GM12873 (cell line): ENCODE measurements at regions not wholly inside any gene's neighbourhood (a gene's known extent, or its start where the extent isn't known, plus 50 kb on each side); places are given as distances from the start of the nearest gene placed in this dataset.

Source experiments
- TF ChIP-seq, protein P1 (sequence below): IDR thresholded peaks from 2 replicates; pipeline ENCODE4 v1.5.1; 2012; ENCODE audit warnings: low read depth, mild to moderate bottlenecking, moderate library complexity, low read length, control low read depth; ENCODE audit not compliant: insufficient read depth; ENCODE audit errors: missing control alignments

DNA sequence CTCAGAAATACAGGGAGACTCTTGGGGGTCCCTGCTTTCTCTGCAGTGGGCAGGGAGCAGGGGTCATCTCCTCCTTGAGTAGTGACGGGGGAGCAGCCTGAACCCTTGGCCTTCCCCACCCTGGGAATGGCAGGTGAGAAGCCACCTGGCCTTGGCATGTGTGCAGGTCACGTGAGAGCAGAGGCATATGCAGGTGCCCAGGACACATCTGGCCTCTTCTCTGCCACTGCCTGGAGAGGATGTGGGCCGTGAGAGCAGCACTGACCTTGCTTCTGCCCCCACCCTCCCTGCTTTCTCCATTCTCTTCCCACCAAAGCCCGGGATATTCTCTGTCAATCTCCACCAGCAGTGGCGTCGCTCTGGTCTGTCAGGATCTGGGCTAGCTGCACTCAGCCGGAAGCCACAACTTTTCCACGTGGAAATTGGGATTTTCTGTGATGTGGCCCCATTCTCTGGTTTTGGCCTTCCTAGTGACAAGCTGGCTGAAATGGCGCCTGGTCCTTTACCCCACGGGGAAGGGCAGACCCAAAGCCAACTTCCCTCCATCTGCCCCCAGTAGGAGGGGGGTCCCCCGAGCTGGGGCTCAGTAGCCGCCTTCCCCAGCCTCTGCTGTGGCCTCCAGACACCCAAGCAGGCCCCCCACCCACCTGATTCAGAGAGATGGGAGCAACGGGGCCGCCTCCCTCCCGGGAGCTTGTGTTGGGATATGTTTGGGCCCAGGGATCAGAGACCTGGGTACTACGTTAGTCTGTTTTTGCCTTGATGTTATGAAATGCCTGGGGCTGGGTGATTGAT lies 70.4 kb upstream of the FCN1 start:
- TF ChIP-seq, protein P1, sequence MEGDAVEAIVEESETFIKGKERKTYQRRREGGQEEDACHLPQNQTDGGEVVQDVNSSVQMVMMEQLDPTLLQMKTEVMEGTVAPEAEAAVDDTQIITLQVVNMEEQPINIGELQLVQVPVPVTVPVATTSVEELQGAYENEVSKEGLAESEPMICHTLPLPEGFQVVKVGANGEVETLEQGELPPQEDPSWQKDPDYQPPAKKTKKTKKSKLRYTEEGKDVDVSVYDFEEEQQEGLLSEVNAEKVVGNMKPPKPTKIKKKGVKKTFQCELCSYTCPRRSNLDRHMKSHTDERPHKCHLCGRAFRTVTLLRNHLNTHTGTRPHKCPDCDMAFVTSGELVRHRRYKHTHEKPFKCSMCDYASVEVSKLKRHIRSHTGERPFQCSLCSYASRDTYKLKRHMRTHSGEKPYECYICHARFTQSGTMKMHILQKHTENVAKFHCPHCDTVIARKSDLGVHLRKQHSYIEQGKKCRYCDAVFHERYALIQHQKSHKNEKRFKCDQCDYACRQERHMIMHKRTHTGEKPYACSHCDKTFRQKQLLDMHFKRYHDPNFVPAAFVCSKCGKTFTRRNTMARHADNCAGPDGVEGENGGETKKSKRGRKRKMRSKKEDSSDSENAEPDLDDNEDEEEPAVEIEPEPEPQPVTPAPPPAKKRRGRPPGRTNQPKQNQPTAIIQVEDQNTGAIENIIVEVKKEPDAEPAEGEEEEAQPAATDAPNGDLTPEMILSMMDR, result no peak

DNA sequence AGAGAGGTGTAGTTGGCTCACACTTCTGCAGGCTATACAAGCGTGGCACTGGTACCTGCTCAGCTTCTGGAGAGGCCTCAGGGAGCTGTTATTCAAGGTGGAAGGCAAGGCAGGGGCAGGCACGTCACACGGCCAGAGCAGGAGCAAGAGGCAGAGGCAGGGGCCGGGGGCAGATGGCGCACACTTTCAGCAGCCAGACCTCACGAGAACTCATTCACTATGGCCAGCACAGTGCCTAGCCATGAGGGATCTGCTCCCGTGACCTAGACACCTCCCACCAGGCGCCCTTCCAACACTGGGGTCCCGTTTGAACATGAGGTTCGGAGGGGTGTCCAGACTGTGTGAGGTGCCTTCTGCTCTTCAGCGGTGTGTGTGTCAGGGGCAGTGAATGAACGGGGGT lies 71.0 kb upstream of the FCN1 start:
- TF ChIP-seq, protein P1, result no peak

DNA sequence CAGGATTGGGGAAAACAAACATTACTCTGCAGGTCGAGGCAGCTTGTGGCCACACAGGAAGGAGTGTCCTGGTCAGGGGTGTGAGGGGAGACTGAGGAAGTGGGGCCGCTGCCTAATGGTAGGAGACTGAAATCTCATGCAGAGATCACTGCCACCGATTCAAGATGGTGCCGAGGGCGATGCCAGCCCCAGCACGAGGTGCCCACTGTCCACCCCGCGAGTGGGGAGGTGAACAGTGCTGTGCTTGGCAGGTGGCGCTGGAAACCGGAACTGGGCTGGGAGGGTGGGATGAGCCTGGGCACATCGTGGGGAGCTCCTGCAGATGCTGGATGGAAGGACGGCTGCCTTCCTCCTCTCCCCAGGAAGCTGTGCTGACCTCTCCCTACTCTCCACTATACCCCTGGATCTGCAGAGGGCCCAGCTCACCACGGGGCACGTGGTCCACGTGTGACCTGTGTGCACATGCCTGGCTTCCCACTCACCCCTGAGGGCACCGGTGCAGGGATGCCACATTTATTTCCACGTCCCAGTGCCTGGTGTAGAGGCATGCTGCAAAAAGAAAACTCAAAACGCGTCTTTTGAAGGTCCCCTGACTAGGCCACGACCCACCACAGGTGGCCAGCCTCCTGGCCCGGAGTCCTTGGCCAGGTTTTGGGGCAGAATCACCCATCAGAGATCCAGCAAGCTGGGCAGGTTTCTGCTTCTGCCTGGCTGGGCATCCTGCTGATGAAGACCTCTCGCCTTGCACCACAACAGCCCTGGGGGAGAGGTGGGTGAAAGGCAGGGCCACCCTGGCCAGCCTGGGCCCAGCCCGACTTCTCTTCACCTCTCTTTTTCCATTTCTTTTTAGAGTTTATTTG lies 71.7 kb upstream of the FCN1 start:
- TF ChIP-seq, protein P1, result no peak

DNA sequence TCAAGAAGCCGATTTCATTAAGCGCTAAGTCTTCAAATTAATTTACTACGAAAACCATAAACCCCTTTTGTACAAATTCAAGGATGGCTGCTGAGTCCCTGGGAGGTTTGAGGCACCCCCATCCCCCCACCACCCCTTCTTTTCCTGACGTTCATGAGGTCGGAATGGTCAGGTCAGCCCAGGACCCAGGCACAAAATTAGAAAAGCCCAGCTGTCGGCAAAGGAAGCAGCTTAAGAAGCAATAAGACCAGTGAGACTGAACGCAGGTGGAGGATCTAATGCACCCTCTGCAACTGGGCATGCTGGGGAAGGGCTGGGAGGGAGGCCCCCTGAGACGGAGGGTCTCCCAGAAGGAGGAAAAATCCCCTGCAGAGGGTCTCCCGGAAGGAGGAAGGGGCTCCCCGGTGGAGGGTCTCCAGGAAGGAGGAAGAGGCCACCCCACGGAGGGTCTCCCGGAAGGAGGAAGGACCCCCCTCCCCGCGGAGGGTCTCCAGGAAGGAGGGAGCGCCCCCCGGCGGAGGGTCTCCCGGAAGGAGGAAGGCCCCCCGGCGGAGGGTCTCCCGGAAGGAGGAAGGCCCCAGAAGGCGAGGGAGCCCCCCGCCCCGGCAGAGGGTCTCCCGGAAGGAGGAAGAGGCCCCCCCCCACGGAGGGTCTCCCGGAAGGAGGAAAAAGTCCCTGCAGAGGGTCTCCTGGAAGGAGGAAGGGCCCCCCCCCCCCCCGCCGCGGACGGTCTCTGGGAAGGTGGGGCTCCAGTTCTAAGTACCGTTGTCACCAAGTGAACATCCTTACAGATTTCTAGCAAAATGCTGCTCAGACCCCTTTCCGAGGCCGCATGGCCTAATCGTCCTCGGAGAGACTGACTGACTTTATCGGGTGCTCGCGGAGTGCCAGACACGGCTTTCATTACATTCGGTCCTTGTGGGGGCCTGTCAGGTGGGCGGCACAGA lies 74.4 kb upstream of the FCN1 start:
- TF ChIP-seq, protein P1, result no peak

DNA sequence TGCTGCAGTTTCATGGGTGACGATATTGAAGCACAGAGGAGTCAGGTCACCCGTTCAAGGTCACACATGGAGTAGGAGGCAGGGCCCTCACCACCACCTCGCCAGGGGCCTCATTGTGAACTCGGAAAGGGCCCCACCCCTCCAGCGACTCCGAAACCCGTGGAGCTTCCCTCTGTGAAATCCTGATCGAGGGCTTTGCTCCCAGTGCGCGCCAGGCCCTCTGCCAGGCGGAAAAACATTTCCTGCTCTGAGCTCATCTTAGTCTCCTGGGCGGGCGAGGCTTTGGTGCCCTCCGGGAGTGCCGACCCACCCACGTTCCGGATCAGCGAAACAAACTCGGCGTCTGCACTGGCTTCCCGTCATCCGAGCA lies 75.0 kb upstream of the FCN1 start:
- TF ChIP-seq, protein P1, result no peak

DNA sequence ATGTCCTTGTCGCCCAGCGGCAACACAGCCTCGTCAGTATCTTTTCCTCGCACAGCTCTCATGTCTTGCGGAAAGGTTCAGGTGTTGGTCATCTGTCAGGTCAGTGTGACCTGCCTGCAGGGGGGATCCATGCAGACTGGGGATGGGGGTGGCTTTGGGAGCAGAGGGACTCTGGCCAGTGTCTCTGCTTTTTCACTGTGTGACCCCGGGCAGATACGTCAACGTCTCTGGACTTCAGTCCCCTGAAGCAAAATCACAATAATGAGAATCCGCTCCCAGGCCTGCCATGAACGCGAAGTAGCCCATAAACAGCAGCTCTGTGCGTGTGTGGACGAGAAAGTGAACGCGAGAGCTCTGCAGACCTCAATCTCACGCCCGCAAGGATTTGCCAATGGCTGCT lies 75.7 kb upstream of the FCN1 start:
- TF ChIP-seq, protein P1, result no peak
